Smooth muscle cell (in vitro differentiated cells): ENCODE measurements at regions not wholly inside any gene's neighbourhood (a gene's known extent, or its start where the extent isn't known, plus 50 kb on each side); places are given as distances from the start of the nearest gene placed in this dataset.

Experiments
- DNase-seq: peaks from one replicate; lab custom pipeline; 2025; ENCODE audit not compliant: unreplicated experiment; lab: John Stamatoyannopoulos, UW
- H2AFZ ChIP-seq: fragments of 200-600 bp; sonication (generic); 2 replicates; pipeline ENCODE4 v1.6.0; 2016; ENCODE audit warnings: antibody characterized with exemption, low read depth, mild to moderate bottlenecking
- H3F3A ChIP-seq: fragments of 200-600 bp; sonication (generic); 2 replicates; pipeline ENCODE4 v1.6.0; 2017; ENCODE audit warnings: antibody characterized with exemption, low read depth
- H3K27ac ChIP-seq: fragments of 200-600 bp; sonication (generic); 2 replicates; pipeline ENCODE4 v1.5.1; 2016; ENCODE audit warnings: low read depth, mild to moderate bottlenecking
- H3K27me3 ChIP-seq: fragments of 200-600 bp; sonication (generic); 2 replicates; pipeline ENCODE4 v1.6.1; 2016; ENCODE audit warnings: low read depth, mild to moderate bottlenecking
- H3K36me3 ChIP-seq: fragments of 200-600 bp; sonication (generic); 2 replicates; pipeline ENCODE4 v1.5.1; 2016; ENCODE audit warnings: low read depth
- H3K4me1 ChIP-seq: fragments of 200-600 bp; sonication (generic); 2 replicates; pipeline ENCODE4 v1.5.1; 2016; ENCODE audit warnings: low read depth
- H3K4me2 ChIP-seq: fragments of 200-600 bp; sonication (generic); 2 replicates; pipeline ENCODE4 v1.6.0; 2016; ENCODE audit warnings: mild to moderate bottlenecking
- H3K4me3 ChIP-seq: fragments of 200-600 bp; sonication (generic); 2 replicates; pipeline ENCODE4 v1.5.1; 2016; ENCODE audit warnings: mild to moderate bottlenecking
- H3K79me2 ChIP-seq: fragments of 200-600 bp; sonication (generic); 2 replicates; pipeline ENCODE4 v1.6.0; 2016; ENCODE audit warnings: low read depth, mild to moderate bottlenecking
- H3K9ac ChIP-seq: fragments of 200-600 bp; sonication (generic); 2 replicates; pipeline ENCODE4 v1.6.0; 2016; ENCODE audit warnings: low read depth
- H3K9me3 ChIP-seq: fragments of 200-600 bp; sonication (generic); replicated peaks from 2 replicates; pipeline ENCODE4 v1.5.1; 2016; ENCODE audit warnings: low read depth
- H4K20me1 ChIP-seq: fragments of 200-600 bp; sonication (generic); 2 replicates; pipeline ENCODE4 v1.6.0; 2016; ENCODE audit warnings: low read depth
- WGBS: methylation state at CpG from one replicate; pipeline ENCODE4 v1.1.7; 2016; ENCODE audit warnings: low lambda C conversion rate; 5-methylcytosine and 5-hydroxymethylcytosine counted together
- TF ChIP-seq, protein P1 (sequence below): fragments of 200-600 bp; sonication (generic); IDR thresholded peaks from 2 replicates; pipeline ENCODE4 v1.5.1; 2017; ENCODE audit warnings: borderline replicate concordance, mild to moderate bottlenecking, antibody characterized with exemption; ENCODE audit not compliant: insufficient read depth, poor library complexity, severe bottlenecking

DNA sequence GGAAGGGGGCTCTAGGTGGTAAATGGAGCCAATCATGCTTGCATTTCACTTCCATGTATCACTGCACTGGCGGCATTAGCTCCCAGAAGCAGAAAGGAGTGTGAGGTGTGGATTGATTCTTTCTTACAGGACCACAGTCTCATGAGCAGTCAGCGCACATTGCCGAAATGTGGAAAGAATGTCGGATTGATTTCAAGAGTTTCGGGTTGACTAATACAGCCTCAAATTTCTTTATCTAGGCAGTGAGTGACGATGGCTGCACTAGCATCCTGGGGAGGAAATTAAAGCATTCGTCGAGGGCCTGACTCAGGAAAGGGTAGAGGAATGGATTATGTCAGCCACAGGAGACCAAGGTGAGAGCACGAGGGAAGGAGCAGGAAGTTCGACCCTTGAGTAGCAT is 222.8 kb upstream of the CDYL start:
- no peak overlapping the region for H3K27ac ChIP-seq
- TF ChIP-seq, protein P1, sequence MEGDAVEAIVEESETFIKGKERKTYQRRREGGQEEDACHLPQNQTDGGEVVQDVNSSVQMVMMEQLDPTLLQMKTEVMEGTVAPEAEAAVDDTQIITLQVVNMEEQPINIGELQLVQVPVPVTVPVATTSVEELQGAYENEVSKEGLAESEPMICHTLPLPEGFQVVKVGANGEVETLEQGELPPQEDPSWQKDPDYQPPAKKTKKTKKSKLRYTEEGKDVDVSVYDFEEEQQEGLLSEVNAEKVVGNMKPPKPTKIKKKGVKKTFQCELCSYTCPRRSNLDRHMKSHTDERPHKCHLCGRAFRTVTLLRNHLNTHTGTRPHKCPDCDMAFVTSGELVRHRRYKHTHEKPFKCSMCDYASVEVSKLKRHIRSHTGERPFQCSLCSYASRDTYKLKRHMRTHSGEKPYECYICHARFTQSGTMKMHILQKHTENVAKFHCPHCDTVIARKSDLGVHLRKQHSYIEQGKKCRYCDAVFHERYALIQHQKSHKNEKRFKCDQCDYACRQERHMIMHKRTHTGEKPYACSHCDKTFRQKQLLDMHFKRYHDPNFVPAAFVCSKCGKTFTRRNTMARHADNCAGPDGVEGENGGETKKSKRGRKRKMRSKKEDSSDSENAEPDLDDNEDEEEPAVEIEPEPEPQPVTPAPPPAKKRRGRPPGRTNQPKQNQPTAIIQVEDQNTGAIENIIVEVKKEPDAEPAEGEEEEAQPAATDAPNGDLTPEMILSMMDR, result no peak
- no peaks in the 10 kb centered on the region for H3K36me3 ChIP-seq
- no peak overlapping the region for H2AFZ ChIP-seq
- no peaks in the 10 kb centered on the region for H4K20me1 ChIP-seq
- 88% methylated on average over 10 of the region's 10 CpGs for WGBS
- no peaks in the 10 kb centered on the region for H3K4me1 ChIP-seq
- H3K79me2 ChIP-seq, result no peaks in the 10 kb centered on the region
- H3F3A ChIP-seq, result no peaks in the 10 kb centered on the region
- no peak for DNase-seq
- no peak overlapping the region for H3K4me2 ChIP-seq
- H3K9me3 ChIP-seq, result no peaks in the 10 kb centered on the region
- H3K9ac ChIP-seq, result no peak overlapping the region
- H3K27me3 ChIP-seq, result no peaks in the 10 kb centered on the region
- no peak overlapping the region for H3K4me3 ChIP-seq

DNA sequence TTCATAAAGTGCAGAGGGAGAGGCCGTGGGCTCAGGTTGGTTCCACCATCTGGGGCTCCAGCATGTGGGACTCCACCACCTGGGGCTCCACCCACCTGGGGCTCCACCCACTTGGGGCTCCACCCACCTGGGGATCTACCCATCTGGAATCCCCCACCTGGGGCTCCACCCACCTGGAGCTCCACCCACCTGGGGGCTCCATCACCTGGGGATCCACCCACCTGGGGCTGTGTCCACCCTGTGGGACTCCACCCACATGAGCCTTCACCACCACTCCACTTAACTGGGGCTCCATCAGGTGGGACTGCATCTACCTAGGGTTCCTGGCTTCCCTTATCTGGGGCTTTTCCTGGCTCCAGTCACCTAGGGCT is 226.0 kb upstream of the CDYL start:
- Histone ChIP-seq H3K4me2 (no peak overlapping the region), H3K79me2 (no peaks in the 10 kb centered on the region), H3K27me3 (no peaks in the 10 kb centered on the region), H3K4me3 (no peak overlapping the region), H3K4me1 (no peaks in the 10 kb centered on the region), H3K27ac (no peak overlapping the region), H3F3A (no peaks in the 10 kb centered on the region), H2AFZ (no peak overlapping the region), H3K9me3 (no peaks in the 10 kb centered on the region), H3K9ac (no peak overlapping the region), H3K36me3 (no peaks in the 10 kb centered on the region), H4K20me1 (no peaks in the 10 kb centered on the region)
- no peak for DNase-seq
- WGBS, result 100% methylated on average over 1 of the region's 1 CpG
- TF ChIP-seq, protein P1, result no peak

DNA sequence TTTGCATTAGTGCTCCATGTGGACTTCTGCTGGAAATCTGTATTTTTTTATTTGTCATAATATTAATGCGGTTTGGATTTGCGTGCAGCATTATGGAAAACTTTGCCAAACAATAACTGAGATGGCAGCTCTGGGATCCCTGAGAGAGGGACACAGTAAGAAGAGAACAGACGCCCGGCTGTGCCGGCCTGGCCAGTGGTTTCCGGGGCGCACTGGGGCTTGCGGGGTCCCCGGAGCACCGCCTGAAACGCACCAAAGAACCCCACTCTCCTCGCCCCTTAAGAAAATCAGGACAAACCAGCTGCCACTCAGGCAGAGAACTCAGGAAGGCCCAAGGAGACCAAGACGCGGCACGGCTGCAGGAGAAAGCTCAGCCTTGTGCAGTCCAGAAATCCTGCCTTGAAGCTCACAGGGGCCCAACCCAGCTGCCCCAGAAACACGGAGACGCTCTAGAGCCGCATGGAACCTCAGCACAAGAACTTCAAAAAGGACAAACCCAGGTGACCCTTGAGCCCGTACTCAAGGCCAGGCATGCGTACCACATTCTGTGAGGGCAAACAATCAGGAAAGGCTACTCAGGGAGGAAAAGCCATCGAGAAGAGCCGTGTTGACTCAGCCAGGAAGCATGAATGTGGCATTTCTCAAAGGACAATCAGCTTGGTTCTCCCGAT is 226.5 kb upstream of the CDYL start:
- H3K4me1 ChIP-seq, result no peaks in the 10 kb centered on the region

DNA sequence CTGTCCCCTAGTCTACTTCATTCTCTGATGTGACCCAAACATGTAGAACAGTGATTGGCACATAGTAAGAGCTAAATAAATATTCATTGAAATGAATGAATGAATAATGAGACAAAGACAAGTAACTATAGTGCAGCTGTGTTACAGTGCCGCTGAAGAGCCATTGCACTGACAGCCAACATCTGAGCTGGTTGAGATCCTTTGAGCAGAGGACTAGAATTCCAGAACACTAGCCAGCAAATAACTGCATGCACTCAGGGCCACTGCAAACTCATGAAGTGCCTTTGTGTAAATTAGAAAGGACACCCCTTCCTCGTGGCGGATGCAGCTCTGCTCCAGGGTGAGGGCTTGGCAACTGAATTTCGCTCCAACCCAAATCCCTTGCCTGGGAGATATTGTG is 230.3 kb upstream of the CDYL start:
- 59% methylated on average over 4 of the region's 4 CpGs for WGBS
- no peaks in the 10 kb centered on the region for H3K9me3 ChIP-seq
- TF ChIP-seq, protein P1, result no peak

More for the DNA sequence above, 226.5 kb upstream of the CDYL start:
- no peak overlapping the region for H3K27ac ChIP-seq
- DNase-seq, result no peak
- no peaks in the 10 kb centered on the region for H3K36me3 ChIP-seq
- no peaks in the 10 kb centered on the region for H3F3A ChIP-seq
- H3K27me3 ChIP-seq, result no peaks in the 10 kb centered on the region
- H2AFZ ChIP-seq, result no peak overlapping the region
- H3K4me3 ChIP-seq, result no peak overlapping the region
- no peak overlapping the region for H3K4me2 ChIP-seq
- H4K20me1 ChIP-seq, result no peaks in the 10 kb centered on the region
- H3K9me3 ChIP-seq, result no peaks in the 10 kb centered on the region
- 97% methylated on average over 23 of the region's 23 CpGs for WGBS
- TF ChIP-seq, protein P1, result no peak
- no peaks in the 10 kb centered on the region for H3K79me2 ChIP-seq
- no peak overlapping the region for H3K9ac ChIP-seq

More for the DNA sequence above, 230.3 kb upstream of the CDYL start:
- no peaks in the 10 kb centered on the region for H4K20me1 ChIP-seq
- H3K4me1 ChIP-seq, result no peaks in the 10 kb centered on the region
- H3K9ac ChIP-seq, result no peak overlapping the region
- no peaks in the 10 kb centered on the region for H3K27me3 ChIP-seq
- no peak overlapping the region for H2AFZ ChIP-seq
- H3K36me3 ChIP-seq, result peaks cover 7% of the 10 kb centered on the region
- H3K79me2 ChIP-seq, result no peaks in the 10 kb centered on the region
- no peaks in the 10 kb centered on the region for H3F3A ChIP-seq
- DNase-seq, result no peak
- H3K4me3 ChIP-seq, result no peak overlapping the region
- H3K4me2 ChIP-seq, result no peak overlapping the region
- no peak overlapping the region for H3K27ac ChIP-seq
